SKM-1 (cell line): ENCODE measurements at regions not wholly inside any gene's neighbourhood (a gene's known extent, or its start where the extent isn't known, plus 50 kb on each side); places are given as distances from the start of the nearest gene placed in this dataset.
"Not testable (repeated sequence)": the region's sequence is repeated elsewhere in the genome, so short reads cannot be mapped to it uniquely, and the experiment has no call there.

ENCODE experiments used
- DNase-seq: peaks from one replicate; lab custom pipeline; 2025; ENCODE audit not compliant: unreplicated experiment; lab: John Stamatoyannopoulos, UW

GRCh38 chr6:27096834-27097511 lies 150.5 kb upstream of the PRSS16 start:
- no peak for DNase-seq

DNA sequence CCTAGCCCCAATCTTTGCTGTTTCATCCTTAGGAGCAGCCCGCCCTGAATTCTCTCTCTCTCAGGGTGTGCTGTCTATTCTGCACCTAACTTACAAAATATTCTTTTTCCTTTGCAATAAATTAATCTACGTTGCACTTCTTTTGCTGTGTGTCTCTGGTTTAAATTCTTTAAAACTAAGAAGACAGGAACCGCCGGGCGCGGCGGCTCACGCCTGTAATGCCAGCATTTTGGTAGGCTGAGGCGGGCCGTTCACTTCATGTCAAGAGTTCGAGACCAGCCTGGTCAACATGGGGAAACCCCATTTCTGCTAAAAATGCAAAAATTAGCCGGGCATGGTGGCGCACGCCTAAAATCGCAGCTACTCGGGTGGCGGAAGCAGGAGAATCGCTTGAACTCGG lies 148.5 kb upstream of the PRSS16 start:
- no peak for DNase-seq

GRCh38 chr6:27100921-27101320 lies 146.6 kb upstream of the PRSS16 start:
- DNase-seq = no peak

GRCh38 chr6:27101824-27102223 lies 145.7 kb upstream of the PRSS16 start:
- no peak for DNase-seq

DNA sequence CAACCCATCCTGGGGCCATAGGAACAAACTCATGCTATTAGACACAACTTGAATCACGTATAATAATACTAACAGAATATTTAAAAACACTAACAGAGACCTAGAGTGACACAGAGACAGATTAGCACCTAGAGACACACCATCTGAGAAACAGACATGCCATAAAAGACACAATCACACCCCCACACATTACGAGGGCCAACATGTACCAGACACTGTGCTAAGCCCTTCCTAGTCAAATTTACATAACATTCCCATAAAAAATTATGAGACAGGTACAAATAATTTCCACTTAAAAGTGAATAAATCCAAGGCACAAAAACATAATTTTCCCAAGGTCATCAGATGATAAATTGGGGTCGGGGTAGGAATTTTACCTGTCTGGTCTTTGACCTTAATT lies 141.1 kb upstream of the PRSS16 start:
- DNase-seq = no peak

GRCh38 chr6:27111743-27112142 lies 135.8 kb upstream of the PRSS16 start:
- DNase-seq = no peak

GRCh38 chr6:27112974-27113373 lies 134.5 kb upstream of the PRSS16 start:
- DNase-seq = no peak

DNA sequence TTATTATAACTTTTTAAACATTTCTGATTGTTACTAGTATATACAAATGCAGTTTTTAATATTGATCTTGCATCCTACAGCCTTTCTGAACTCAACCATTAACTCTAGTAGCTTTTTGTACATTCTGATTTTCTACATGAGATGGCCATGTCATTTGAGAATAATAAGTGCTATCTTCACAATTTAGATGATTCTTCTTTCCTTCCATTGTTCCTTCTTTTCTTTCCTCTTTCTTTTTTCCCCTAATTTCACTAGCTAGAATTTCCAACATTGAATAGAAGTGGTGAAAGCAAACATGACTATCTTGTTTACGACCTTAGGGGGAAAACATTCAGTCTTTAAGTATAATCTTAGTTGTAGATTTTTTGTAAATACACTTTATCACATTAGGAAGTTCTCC lies 128.2 kb upstream of the PRSS16 start:
- no peak for DNase-seq

DNA sequence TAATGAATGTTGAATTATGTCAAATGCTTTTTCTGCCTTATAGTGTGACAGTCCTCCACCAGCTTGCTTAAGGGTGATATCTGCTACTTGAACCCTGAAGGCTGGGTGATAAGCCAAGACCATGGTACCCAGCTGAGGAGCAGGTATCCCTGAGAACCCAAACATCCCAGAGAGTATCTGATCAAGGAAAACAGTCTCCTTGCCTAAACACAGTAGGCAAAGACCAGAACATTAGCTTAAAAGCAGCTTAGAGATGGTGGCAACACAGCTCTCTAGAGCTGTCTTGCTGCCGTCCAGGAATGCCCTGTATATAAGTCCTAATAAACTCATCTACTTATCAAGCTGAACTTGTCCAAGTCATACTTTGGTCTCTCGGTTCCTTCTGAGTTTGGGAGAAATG lies 127.7 kb upstream of the PRSS16 start:
- no peak for DNase-seq

DNA sequence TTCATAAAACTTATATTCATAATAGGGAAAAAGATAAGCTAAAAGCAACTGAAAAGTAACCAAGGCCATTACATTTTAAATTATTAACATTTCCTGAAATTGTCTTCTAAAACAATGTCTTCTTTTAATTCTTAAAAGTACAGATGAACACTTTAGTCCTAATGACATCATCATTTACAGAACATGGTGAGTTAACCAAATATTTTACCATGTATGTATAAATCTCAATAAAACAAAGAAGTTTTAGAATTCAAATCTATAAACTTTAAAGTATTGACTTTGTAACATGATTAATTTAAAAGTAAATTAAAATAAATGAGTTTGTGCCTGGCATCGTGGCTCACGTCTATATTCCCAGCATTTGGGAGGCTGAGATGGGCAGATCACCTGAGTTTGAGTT lies 125.9 kb upstream of the PRSS16 start:
- DNase-seq = no peak

DNA sequence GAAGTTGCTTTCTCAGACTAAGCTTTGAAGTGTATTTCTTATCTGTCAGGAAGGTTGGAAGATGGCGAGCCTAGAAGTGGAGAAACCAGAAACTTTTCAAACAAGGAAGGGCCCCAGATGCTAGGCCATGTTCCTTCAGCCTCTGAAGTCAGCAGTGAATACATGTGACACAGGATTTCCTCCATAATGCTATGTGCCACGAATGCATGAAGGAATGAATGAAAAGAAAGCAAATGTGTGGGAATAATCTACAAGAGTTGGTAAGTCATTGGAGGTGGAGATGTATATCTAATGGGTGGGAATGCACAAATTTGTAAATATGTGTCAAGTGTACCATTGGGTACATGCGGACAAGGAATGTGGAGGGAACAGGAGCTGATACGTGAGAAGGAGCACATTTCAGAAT lies 123.2 kb upstream of the PRSS16 start:
- DNase-seq = no peak

GRCh38 chr6:27126046-27126814 lies 121.3 kb upstream of the PRSS16 start:
- no peak for DNase-seq

DNA sequence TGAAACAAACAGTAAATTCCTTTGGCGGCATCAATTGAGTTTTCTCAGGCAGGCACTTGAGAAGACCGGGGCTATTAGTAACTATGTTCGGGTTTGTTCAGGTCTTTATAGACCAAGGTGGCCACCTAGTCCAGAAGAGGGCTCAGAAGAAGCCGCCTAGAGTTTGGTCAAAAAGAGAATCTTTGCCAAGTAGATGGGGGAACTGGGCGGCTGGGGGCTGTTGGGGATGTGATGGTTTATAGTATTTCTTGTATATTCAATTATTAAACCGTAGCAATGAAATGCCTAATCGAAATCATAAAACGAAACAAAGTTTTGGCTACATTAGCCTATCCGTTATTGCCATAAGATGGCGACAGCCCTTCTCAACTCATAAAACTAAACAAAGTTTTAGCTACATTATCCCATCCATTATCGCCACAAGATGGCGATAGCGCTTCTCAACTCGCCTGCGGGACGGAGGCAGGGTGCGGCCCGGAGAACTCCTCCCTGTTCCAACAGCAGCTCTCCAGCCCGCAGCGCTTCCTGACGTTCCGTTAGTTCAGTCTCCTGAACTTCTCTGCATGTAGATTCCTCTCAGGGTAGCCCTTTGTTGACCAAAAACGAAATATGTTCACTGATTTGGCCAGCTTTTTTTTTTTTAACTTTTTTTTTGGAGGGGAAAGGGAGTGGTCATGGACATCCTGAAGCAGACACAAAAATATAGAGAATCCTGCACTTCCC lies 120.5 kb upstream of the PRSS16 start:
- DNase-seq = peak; percentile 81

DNA sequence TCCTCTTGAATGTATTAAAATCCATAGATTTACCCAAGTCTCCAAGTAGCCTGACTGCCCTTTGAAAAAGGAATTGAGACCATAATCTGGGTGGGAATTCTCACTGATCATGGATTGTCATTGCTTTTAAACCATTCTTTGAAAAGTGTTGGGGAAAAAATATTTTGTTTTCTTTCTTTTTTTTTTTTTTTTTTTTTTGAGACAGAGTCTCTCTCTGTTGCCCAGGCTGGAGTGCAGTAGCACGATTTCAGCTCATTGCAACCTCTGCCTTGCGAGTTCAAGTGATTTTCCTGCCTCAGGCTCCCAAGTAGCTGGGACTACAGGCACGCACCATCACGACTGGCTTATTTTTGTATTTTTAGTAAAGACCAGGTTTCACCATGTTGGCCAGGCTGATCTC lies 119.6 kb upstream of the PRSS16 start:
- DNase-seq = not testable (repeated sequence)

DNA sequence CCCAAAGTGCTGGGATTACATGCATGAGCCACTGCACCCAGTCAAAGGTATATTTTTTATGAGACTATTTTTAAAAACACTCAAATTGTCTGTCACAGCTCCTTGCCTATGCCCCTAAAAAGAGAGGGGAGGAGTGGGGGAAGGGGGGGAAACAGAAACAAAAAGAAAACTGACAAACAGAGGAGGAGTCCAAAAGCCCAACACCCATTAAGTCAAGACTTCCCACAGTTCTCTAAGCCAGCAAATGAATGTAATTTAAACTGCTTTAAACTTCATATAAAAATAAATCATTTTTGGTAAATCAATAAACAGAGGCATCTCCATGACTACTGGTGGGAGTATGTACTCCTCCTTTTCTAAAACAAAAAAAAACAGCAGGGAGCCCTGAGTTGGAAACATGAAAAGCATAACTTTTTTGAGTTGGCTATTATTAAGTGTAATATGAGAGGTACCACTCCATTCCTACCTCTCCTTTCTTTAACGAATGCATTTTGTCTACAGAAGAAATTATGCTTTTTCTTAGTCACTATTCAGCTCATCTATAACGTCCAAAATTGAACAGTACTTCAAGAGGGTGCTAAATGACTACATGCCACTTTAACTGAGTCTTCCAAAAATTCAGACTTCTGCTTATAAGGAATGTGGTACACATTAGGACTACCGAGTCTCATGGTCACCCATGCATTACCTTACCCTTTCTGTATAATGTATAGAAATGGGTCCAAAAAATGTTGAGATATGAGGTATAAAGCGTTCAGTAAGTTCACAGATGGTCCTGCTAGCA lies 119.0 kb upstream of the PRSS16 start:
- no peak for DNase-seq

DNA sequence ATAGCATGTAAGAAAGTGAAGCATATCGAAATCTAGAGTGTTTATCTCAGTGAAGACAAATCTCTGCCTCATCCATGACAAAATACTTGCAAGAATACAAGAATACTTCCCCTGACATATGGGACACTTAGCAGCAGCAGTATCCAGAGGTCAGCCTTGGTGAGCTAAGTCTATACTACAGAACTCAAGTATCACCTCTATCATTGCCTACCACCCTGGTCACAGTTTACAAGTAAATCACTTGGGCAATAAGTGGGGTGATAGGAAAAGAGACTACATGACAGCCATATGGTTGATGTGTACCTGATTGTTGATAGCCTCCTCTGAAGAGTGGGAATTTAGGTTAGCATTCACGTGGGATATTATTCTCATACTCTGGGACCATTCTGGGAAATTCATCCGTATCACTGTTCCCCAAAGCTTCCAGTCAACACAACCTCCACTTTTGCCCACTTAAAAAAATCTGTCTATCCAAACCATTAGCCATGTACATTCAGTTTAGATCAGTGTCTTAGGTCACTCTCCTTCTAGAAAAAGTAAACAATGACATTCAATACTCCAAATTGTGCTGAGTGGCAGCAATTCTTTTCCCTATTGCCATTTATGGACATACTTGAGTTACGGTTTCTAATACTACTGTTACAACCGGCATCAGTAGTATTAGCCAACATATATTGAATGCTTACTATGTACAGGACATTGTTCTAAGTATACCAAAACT lies 118.2 kb upstream of the PRSS16 start:
- DNase-seq = no peak

DNA sequence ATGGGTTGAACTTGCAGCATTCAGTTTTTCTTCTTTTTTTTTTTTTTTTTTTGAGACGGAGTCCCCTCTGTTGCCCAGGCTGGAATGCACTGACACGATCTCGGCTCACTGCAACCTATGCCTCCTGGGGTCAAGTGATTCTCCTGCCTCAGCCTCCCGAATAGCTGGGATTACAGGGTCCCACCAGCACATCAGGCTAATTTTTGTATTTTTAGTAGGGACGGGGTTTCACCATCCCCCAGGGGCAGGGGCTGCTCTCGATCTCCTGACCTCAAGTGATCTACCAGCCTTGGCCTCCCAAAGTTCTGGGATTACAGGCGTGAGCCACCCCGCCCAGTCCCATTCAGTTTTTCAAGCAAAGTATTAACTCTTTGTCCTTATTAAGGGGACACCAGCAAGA lies 117.6 kb upstream of the PRSS16 start:
- DNase-seq = no peak

DNA sequence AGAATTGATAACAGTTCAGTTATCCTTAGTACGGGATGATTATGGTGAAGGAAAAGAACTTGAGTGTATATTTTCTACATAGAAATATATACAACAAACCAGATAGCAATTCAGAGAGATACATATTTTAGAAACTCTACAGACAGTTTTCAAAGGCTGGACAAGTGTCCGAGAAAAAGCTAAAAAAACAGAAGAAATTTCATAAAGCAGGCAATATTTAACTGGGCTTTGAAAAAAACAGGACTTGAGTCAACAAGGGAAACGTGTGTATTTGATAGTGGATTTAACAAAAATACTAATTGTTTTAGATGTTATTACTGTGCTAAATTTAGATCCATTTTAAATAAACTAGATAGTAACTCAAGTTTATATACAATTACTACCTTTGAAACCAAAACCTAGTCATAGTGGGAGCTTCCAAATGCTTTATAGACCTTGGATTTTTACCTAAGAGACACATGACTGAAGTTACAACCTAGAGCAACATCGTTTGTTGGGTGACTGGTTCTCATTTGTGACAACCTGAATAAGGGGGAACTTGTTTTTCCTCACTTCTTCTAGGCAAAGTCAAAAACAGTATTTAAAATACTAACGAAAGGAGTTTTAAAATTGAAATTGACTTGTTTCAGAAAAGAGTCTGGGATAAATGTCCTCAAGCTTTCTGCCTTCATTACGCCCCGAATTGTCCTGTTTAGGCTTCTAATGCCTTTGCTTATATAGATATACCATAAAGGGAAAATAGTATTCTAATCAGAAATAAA lies 116.7 kb upstream of the PRSS16 start:
- peak; percentile 32 for DNase-seq

DNA sequence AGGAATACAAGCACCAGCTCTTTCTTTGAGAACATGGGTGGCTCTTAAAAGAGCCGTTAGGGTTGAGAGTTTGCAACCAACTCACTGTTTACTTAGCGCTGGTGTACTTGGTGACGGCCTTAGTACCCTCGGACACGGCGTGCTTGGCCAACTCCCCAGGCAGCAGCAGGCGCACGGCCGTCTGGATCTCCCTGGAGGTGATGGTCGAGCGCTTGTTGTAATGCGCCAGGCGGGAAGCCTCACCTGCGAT lies 115.3 kb upstream of the PRSS16 start:
- peak; percentile 54 for DNase-seq
